A549 (cell line): ENCODE measurements at regions not wholly inside any gene's neighbourhood (a gene's known extent, or its start where the extent isn't known, plus 50 kb on each side); places are given as distances from the start of the nearest gene placed in this dataset.

Experiments
- TP53 ChIP-seq: fragments of 250-450 bp; sonication (Bioruptor Pico); IDR thresholded peaks from 2 replicates; pipeline ENCODE4 v1.5.0; 2021; ENCODE audit warnings: mild to moderate bottlenecking, moderate library complexity
- TF ChIP-seq, protein P1 (sequence below): fragments of >200 bp; sonication (Bioruptor Twin); formaldehyde crosslinking; IDR thresholded peaks from 3 replicates; pipeline ENCODE4 v1.5.1; 2016

DNA sequence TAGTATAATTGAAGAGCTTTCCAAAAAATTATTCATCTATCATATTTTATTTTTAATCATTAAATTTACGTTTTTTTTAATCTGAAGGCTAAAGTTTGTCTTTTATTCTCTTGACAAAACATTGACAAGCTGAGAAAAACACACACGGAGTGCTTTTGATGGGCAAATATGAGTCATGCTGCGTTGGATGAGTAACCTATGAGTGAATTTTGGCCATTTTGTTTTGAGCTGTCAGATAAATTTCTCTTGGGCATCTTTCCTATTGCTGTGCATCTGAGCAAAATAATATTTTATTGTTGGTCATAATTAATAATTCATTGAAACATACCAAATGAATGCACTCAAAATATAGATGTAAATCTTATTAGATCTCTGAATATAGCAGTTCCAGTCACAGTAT lies 1144.1 kb upstream of the ADGRL2 start:
- TF ChIP-seq, protein P1, sequence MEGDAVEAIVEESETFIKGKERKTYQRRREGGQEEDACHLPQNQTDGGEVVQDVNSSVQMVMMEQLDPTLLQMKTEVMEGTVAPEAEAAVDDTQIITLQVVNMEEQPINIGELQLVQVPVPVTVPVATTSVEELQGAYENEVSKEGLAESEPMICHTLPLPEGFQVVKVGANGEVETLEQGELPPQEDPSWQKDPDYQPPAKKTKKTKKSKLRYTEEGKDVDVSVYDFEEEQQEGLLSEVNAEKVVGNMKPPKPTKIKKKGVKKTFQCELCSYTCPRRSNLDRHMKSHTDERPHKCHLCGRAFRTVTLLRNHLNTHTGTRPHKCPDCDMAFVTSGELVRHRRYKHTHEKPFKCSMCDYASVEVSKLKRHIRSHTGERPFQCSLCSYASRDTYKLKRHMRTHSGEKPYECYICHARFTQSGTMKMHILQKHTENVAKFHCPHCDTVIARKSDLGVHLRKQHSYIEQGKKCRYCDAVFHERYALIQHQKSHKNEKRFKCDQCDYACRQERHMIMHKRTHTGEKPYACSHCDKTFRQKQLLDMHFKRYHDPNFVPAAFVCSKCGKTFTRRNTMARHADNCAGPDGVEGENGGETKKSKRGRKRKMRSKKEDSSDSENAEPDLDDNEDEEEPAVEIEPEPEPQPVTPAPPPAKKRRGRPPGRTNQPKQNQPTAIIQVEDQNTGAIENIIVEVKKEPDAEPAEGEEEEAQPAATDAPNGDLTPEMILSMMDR, result no peak
- TF ChIP-seq TP53 (CRISPR knock-in tag), result no peak
